Stimulated activated CD8-positive, alpha-beta memory T cell treated with anti-CD3 and anti-CD28 coated beads, Interleukin-15, amount 100 ng/mL, for 4 hours (primary cell): ENCODE measurements at regions not wholly inside any gene's neighbourhood (a gene's known extent, or its start where the extent isn't known, plus 50 kb on each side); places are given as distances from the start of the nearest gene placed in this dataset.

Experiments used
- DNase-seq, 2 donors: peaks; one replicate each; pipeline ENCODE4 v3.0.0-alpha.2; 2020; ENCODE audit warnings: low read depth in 2 of 2

- no peak for DNase-seq
These were observed 560.0 kb downstream of the BNC2 start for GRCh38 chr9:16310278-16311110.

GRCh38 chr9:16312116-16312515 is 558.4 kb downstream of the BNC2 start:
- DNase-seq: no peak

- no peak for DNase-seq
These were observed 557.4 kb downstream of the BNC2 start for GRCh38 chr9:16312962-16313546.

DNA sequence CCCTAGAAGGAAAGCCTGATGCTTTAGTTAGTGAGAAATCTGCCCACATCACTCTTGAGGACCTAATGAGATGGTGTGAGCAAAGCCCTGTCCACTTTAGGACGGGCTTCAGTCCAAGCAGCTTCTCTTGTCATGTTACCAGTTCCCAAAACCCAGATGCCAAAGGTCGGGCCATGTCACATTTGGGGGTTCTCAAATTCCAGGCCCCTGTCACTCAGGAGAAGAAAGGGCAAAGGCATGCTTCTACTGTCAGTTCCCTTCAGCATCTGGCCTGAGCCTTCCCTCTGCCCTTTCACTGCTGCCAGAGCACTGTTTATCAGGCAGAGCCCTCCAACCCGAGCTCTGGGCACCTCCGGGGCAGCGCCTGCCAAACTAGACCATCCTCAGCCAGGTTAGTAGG is 556.0 kb downstream of the BNC2 start:
- DNase-seq: no peak

DNA sequence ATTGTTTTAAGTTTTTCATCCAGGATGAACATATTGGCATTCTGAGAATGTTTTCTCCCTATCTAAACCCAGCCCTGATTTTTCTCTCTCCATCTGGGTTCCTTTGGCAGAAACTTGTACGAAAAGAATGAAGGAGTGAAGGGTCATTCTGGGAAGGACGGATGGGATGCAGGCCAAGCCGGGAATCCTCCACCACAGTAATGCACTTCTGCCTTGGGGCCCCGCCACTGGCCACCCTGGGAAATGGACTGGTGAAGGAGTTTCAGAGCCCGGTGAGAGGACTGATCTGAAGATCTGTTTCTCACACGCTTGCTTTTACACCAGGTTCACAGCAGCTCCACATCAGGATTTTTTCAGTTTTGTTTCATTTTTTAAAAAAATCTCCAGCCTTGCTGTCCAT is 554.8 kb downstream of the BNC2 start:
- DNase-seq: no peak

GRCh38 chr9:16316456-16316855 is 554.0 kb downstream of the BNC2 start:
- DNase-seq: no peak

GRCh38 chr9:16316911-16317817 is 553.3 kb downstream of the BNC2 start:
- no peak for DNase-seq

GRCh38 chr9:16318516-16319060 is 551.9 kb downstream of the BNC2 start:
- DNase-seq: no peak

- DNase-seq: no peak
These were observed 550.8 kb downstream of the BNC2 start for GRCh38 chr9:16319646-16320045.

- DNase-seq: no peak
These were observed 550.0 kb downstream of the BNC2 start for GRCh38 chr9:16320338-16320902.

GRCh38 chr9:16321461-16322119 is 548.9 kb downstream of the BNC2 start:
- no peak for DNase-seq

- no peak for DNase-seq
These were observed 547.6 kb downstream of the BNC2 start for GRCh38 chr9:16322849-16323248.

- DNase-seq: no peak
These were observed 544.5 kb downstream of the BNC2 start for GRCh38 chr9:16325966-16326365.

DNA sequence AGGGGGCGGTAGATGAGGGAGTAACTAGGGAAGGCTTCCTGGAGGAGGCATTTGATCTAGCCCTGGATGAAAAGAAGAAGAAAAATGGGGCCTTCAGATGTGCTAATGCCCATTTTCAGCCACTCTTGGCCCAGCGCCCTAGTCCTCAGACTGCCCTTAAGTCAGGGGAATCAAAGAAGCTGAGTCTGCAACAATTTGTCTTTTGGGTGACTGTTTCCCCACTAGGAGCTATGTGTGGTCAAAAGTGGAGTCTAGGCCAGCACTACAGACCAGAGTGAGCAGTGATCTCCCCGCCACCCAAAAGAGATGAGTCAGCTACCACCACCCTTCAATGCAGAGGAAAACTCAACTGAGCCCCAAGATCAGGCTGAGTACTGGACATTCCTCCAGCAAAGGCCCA is 542.1 kb downstream of the BNC2 start:
- DNase-seq: no peak

DNA sequence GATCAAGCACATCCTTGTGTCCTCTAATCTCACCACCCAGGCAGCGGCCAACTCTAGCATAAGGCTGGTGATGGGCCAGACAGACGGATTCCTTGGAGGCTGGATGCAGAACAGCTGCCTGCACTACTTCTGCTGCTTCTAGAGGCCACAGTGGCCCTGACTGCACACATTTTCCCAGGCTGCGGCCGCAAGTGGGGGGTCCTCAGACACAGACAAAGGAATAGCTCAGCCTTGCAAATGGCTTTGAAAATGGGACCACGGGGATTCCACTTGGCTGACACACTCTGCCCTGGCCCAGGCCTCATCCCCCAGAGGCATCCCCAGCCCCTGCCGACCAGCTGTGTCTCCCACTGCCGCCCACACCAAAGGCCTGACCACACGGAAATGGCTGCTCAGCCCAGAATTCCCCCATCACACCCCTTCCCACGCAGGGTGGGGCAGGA is 540.8 kb downstream of the BNC2 start:
- no peak for DNase-seq

- no peak for DNase-seq
These were observed 539.4 kb downstream of the BNC2 start for GRCh38 chr9:16331031-16331430.

DNA sequence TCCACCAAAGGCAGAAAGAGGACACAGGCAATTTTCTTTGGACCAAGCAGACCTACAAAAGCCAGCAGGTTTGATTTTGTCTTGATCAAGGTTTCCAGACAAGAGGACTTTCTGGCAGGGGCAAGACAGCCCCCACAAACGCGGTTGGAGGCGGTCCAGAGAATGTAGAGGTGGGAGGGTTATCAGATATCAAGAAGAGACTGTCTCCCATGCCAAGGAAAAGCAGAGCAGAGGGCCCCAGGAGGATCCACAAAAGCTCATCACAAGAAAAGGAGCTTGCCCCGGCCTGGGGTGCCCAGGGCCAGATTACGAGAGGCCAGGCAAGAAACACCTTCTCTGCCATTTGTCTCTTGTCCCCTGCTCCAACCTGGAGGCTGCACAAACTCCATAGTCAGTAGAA is 538.9 kb downstream of the BNC2 start:
- no peak for DNase-seq

GRCh38 chr9:16333691-16334090 is 536.8 kb downstream of the BNC2 start:
- no peak for DNase-seq

- DNase-seq: no peak
These were observed 534.5 kb downstream of the BNC2 start for GRCh38 chr9:16335788-16336580.

DNA sequence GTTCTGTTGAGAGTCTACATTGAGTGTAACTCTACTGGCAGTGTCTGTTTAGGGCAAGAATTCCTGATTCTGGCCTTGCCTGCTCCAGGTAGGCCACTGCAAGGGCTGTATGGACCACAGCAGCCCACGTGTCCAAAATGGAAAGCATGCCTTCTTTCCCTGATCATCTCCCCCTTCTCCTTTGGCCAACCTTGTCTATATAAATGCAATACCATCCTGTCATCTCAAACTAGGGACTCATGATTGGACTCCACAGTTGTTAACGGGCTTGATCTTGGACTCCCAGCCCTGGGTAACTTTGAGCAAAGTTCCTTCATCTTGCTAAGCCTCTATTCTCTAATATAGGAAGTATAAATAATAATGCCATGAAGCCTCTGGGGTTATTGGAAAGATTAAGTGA is 533.6 kb downstream of the BNC2 start:
- no peak for DNase-seq
